GM18951 (cell line): ENCODE measurements at regions not wholly inside any gene's neighbourhood (a gene's known extent, or its start where the extent isn't known, plus 50 kb on each side); places are given as distances from the start of the nearest gene placed in this dataset.

Experiments used
- POLR2A ChIP-seq: IDR thresholded peaks from 4 replicates; pipeline ENCODE4 v1.6.1; 2011; ENCODE audit warnings: mild to moderate bottlenecking; ENCODE audit not compliant: insufficient read length, insufficient read depth; ENCODE audit errors: extremely low read depth
- in situ Hi-C: fragments of 300-500 bp; cut with MboI; formaldehyde crosslinking; loops from one replicate; pipeline ENCODE4 v1.12.0; 2022; ENCODE audit warnings: low sequenced_read_pairs, mixed read lengths, inconsistent platforms; ENCODE audit not compliant: unreplicated experiment

- in situ Hi-C loops = no loop called here
- TF ChIP-seq POLR2A = no peak
Measured at GRCh38 chr3:16810593-16811367, 74.0 kb upstream of the PLCL2 start.

- TF ChIP-seq POLR2A = no peak
- in situ Hi-C loops = no loop called here
Measured at GRCh38 chr3:16811950-16812349, 72.8 kb upstream of the PLCL2 start.

- in situ Hi-C loops = no loop called here
- no peak for TF ChIP-seq POLR2A
Measured at GRCh38 chr3:16813336-16813735, 71.4 kb upstream of the PLCL2 start.

GRCh38 chr3:16816048-16816780 is 68.5 kb upstream of the PLCL2 start:
- TF ChIP-seq POLR2A = no peak
- in situ Hi-C loops = no loop called here

GRCh38 chr3:16817197-16817596 is 67.6 kb upstream of the PLCL2 start:
- TF ChIP-seq POLR2A = no peak
- in situ Hi-C loops = no loop called here

DNA sequence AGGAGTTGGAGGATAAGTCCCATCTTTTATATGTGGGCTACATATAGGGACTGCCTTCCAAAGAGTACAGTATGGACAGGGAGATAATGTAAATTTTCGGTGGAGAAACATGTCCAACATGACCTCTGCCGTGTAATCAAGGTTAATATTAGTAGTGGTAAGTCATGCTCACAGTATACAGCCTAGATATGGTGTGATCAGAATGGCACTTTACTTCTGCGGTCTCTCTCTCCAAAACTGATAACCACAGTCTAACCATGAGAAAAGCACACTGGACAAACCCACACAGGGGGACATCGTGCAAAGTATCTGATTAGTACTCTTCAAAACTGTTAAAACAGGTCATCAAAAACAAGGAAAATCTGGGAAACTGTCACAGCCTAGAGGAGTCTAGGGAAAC is 66.6 kb upstream of the PLCL2 start:
- in situ Hi-C loops = no loop called here
- no peak for TF ChIP-seq POLR2A

- in situ Hi-C loops = no loop called here
- TF ChIP-seq POLR2A = no peak
Measured at GRCh38 chr3:16818945-16819344, 65.8 kb upstream of the PLCL2 start.

DNA sequence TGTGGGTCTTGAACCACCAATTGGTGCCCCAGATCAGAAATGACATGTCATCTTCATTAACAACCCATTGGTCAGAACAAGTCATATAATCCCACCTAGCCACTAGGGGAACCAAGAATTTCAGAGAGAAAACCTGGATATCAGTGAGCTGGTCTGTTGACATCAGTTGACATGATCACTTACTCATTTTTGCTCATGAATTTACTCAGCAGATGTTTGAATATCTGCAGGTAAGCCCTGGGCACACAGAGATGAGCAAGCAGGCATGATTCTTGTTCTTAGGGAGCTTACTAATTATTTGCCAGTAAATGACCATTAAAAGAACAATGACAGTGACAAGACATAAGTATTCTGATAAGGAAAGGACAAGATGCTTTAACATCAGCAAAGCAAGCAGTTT is 64.3 kb upstream of the PLCL2 start:
- in situ Hi-C loops = no loop called here
- no peak for TF ChIP-seq POLR2A

- in situ Hi-C loops = no loop called here
- no peak for TF ChIP-seq POLR2A
Measured at GRCh38 chr3:16821053-16821452, 63.7 kb upstream of the PLCL2 start.

DNA sequence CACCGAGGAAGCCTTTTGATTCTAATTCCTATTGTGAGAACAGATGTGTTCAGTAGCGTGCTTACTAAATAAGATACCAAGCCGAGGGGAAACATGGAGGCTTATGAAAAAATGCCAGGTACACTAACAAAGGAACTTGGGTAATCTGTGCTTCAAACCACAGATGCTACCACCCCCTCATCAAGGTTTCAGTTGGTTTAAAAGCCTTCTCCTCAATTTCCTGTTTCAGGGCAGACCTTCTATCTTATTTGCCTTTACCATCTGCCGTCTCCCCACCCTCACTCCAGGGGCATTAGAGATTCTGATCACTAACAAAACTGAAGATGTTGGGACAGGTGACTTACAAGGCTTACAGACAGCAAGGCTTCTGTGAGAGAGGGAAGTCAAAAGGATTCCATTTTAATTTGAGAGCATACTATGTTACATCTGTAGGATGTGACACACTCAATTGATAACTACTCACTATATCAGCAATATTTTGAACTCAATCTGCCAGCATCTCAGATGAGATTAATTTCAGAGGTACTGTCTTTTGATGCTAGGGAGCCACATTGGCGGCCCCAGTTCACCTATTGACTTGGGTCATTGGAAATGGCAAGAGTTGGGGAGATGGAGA is 60.6 kb upstream of the PLCL2 start:
- no peak for TF ChIP-seq POLR2A
- in situ Hi-C loops = no loop called here

GRCh38 chr3:16825617-16826204 is 59.0 kb upstream of the PLCL2 start:
- no peak for TF ChIP-seq POLR2A

DNA sequence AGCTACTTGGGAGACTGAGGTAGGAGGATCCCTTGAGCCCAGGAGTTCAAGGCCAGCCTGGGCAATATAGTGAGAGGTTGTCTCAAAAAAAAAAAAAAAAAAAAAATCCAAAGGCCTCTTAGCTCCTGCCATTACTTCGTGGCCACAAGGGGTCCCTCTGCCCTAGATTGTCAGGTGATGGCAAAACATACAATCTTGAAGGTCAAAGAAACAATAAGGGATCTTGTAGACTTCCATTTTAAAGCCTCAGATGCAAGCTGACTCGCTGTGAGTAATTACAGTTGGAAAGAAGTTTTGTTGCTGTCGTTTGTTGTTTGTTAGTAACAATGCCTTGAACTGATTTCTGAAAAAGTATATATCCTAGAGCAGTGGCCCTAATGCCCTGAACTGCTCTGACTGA is 55.9 kb upstream of the PLCL2 start:
- no peak for TF ChIP-seq POLR2A
- in situ Hi-C loops = loop anchor here (25.0 kb wide), 1 partner anchor 408 kb away; no protein-coding TSS in a partner anchor

More at GRCh38 chr3:16825617-16826204, 59.0 kb upstream of the PLCL2 start:
- in situ Hi-C loops = loop anchor here (25.0 kb wide), 1 partner anchor 412 kb away; no protein-coding TSS in a partner anchor

- in situ Hi-C loops = loop anchor here (25.0 kb wide), 1 partner anchor 405 kb away; no protein-coding TSS in a partner anchor
- no peak for TF ChIP-seq POLR2A
Measured at GRCh38 chr3:16831846-16832245, 52.9 kb upstream of the PLCL2 start.
